NCI-H146 treated with DMSO at 0.1 percent for 48 hours (cell line): ENCODE measurements at regions not wholly inside any gene's neighbourhood (a gene's known extent, or its start where the extent isn't known, plus 50 kb on each side); places are given as distances from the start of the nearest gene placed in this dataset.

Source experiments
- DNase-seq: peaks from one replicate; lab custom pipeline; 2025; ENCODE audit not compliant: unreplicated experiment; lab: John Stamatoyannopoulos, UW

DNA sequence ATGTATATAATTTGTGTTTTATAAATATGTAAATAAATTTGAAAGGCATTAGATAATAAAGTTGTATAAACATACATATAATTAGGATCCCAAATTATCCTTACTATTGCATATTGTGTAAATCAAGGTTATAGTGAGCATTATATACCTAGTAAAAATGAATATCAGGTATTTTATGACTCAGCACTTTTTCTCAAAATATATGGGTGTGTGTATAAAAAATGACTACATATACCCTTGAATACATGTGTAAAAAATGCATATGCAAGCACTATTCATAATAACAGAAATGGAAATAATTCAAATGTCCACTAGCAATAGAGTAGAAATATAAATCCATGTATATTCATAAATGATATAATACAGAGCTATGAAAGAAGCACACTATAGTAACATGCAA, 870.9 kb upstream of the CNTNAP5 start:
- no peak for DNase-seq

DNA sequence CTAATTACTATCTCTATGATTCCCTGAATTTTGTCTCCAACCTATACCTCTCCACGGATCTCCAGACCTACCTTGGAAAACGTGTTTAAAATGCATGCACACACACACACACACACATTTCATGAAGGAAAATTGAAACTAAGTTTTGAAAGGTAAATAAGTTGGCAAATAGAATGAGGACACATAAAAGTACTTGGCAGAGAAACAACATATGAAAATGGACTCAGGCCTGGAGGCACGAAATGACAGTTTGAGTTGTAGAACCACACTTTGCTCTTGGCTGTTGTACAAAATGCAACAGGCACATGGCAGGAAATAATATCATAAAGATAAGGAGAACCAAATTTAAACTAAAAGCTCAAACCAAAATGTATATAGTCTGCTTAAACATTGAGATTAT, 868.1 kb upstream of the CNTNAP5 start:
- DNase-seq, result no peak

DNA sequence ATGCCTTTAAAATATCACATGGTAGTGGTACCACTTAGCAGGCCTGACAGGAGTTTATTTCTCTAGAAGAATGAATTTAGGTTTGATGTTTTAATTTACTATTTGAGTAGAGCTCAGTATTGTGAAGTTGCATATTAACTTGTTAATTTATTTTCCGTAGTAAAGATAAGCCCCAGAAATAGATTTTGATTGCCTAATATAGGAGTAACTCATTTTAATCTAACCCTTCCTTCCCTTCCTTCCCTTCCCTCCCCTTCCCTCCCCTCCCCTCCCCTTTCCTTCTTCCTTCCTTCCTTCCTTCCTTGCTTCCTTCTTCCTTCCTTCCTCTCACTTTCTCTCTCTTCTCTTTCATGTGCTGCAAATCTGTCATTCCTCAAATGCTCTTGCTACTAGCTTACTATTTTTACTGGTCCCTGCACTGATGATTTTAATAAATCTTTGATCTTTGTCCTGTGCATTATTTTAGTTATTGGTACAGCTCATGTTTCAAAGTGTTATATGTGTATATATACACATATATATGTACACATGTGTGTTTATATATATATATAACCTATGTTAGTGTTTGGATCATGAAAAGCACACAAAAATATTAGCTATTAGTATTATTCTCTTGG, 862.6 kb upstream of the CNTNAP5 start:
- DNase-seq, result no peak

DNA sequence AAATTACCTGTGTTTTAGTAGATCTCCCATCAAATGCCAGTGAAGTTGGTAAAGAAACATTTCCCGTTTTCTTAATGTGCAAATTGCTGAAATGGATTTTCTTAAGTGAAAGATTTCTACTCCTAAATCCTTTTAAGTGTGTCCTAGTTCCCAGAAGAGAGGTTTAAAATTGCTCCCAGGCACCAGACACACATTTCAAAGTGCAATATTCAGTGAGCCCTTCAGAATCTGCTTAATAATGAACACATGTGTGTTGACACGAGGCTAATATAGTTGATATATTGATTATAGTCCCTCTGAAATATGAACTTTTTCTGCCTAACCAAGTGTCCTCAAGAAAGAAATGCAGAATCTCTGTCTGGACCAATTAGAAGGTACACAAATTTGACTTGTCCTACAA, 861.7 kb upstream of the CNTNAP5 start:
- no peak for DNase-seq

DNA sequence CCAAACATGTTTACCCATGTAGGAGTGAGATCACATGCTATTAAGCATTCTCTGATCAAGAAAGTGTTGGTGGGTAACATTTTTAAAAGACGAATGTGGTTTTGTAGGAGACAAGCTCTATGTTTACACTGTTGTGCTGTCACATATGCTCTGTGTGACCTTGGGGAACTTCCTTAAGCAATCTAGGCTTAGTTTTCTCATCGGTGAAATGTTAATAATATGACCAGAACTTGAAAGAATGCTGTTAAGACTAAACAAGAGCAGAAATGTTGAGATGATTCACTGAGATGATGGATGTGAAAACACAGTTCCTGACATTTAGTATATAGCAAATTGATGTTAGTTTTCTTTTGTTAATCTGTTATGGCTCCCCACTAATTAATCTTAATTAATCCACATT, 860.9 kb upstream of the CNTNAP5 start:
- no peak for DNase-seq

DNA sequence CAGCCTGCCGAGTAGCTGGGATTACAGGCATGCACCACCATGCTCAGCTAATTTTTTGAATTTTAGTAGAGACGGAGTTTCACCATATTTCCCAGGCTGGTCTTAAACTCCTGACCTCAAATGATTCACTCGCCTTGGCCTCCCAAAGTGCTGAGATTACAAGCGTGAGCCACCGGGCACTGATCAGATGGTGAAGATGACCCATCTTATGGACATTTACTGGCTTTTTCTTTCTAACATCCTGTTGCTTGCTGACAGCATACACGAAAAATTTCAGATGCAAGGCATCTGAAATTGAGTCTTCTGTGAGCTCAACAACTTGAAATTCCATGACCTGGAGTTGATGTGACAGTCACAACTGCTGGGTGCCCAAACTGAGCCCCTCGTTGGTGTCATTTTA, 859.5 kb upstream of the CNTNAP5 start:
- DNase-seq, result no peak

DNA sequence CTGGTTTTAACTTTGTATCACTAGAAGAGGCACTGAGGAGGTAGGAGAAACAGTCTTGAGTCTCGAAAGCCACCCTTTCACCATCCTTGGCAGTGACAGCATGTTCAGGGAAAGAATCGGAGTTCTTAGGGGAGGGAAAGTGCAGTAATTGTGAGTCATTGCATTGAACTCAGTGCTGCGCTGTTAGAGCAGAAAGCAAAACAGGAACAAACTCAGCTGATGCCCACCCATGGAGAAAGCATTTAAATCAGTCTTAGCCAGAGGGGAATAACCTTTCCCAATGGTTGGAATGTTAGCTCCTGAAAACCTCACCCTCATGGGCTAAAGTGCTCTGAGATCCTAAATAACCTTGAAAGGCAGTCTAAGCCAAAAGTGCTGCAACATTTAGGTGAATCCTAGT, 845.6 kb upstream of the CNTNAP5 start:
- no peak for DNase-seq

DNA sequence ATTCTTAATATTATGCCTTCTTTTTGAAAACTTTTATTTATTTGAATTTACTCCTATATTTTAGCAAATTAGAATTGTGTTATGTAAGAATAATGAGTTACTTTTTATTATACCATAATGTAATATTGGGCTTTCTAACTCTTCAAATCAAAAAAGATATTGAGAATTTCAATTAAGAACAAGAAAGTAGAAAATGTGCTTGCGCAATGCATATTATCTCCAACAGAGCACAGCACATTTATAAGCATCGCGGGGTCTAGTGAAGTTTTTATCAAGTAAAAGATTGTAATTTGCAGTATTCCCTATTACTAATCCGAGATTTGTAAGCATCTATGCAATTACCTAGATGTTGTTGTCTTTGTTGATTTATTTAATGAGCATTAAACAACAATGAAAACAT, 829.1 kb upstream of the CNTNAP5 start:
- DNase-seq, result no peak

DNA sequence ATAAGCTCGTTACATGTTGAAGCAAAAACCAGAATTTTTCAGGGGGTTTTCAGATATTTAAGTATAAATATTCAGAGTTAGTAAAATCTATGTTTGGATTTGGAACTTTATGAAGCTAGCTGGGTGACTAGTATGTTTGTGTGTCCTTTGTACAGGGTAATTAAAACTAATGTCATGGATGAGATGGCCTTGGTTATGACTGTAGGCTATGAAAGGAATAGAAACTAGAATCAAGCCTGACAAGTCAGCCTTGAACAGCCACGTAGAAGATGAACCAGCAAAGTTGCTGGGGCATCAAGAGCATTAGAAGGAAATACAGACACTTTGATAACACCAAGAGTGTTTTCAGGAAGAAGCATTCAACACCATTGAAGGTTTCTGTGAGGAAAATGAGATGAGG, 825.1 kb upstream of the CNTNAP5 start:
- DNase-seq, result no peak

DNA sequence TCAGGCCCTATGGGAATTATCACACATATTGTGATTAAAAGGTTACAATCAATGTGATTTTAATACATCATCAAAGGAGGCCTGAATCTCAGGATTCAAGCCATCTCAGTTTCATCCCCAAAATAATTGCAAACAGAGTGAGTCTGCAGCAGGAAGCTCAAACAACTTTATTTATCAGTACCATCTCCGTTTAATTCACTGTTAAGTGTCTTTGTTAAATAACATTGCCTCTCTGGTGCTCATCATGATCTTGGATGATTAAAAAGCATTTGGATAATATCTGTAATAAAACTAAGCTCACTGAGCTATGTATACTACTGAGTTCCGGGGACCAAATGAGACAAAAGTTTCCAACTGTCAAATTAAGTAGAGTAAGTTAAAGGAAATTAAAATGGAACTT, 817.8 kb upstream of the CNTNAP5 start:
- no peak for DNase-seq

DNA sequence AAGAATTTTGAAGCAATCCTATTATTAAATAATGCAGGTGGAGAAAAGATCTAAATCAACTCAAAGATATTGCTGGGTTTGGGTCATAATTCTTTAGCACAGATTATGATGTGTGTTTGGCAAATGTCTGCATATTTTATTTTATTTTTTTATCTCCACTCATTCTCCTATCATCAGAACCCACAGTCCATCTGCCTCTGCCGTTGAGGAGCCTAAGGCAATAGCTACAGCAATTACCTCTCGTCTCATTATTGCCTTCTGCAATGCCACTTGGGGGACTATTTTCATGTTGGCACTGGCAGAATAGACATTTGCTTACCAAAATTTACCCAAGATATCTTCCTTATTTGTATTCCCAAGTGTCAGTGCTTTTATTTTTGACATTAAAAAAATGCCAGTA, 815.9 kb upstream of the CNTNAP5 start:
- no peak for DNase-seq

DNA sequence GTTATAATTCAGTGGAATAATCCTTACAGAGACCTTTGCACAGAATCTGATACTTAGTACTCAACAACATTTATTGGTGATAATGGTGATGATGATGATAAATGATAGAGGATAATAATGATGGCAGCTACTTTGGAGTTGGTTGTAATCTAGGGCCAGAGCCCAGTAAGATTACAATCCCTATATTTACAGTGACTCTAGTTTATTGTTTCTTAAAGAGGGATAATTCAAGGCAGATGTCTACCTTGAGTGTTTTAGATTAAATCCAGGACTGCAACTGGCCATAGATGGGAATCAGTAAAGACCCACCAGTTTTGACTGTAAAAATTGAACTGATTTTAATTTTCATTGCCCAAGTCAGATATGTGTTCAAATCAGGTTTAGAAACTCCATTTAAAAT, 813.9 kb upstream of the CNTNAP5 start:
- DNase-seq, result no peak

DNA sequence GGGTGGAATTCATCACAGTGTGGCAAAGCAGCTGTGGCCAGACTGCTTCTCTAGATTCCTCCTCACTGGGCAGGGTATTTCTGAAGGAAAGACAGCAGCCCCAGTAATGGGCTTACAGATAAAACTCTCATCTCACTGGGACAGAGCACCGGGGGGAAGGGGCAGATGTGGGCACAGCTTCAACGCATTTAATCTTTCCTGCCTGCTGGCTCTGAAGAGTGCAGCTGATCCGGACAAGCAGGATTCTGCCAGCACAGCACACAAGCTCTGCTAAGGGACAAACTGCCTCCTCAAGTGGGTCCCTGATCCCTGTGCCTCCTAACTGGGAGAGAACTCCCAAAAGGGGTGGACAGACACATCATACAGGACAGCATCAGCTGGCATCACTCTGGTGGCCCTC, 779.9 kb upstream of the CNTNAP5 start:
- DNase-seq, result no peak

DNA sequence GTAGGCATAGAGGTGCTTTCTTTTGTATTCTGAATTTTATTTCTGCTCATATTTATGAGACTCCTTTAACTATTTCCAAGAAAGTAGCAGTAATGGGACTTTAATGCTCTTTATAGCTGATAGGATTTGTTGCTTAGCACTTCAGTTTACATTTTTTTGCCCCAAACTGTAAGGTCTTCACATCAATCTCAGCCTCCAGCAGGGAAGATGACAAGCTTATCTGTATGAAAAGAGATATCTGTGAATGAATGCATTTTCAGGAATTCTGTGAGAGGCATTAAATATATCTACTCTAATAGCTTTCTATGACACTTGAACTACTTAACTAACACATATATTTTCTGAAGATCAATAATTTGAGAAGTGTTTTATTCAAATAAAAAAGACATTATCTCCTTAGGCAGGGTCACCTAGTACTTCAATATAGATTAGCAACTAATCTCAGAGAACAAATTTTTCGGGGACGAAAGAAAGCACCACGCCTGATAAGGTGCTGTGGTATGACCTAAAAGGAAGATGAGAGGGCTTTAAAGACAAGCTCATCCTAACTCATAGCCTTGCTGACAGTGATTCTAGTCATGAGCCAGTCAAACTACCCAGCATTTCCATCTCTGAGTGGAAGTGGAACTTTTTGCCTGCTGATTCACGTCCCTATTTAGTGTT, 766.1 kb upstream of the CNTNAP5 start:
- no peak for DNase-seq

DNA sequence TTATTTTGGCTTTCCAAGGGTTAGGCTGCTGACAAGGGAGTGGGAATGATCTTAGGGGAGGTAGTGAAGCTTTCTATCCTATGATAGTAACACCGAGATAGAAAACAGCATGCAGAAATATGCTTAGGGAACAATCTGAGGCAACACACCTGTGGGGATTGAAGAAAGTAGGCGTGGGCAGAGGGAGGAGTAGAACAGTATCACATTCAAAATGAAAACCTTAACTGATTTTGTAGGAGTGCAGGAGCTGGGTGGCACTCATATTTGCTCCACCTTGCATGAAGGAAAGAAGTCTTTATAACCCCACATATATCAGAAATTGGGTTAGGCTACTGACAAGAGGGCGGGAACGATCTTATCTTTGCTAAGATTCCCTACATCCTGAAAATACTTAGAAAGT, 762.2 kb upstream of the CNTNAP5 start:
- no peak for DNase-seq

DNA sequence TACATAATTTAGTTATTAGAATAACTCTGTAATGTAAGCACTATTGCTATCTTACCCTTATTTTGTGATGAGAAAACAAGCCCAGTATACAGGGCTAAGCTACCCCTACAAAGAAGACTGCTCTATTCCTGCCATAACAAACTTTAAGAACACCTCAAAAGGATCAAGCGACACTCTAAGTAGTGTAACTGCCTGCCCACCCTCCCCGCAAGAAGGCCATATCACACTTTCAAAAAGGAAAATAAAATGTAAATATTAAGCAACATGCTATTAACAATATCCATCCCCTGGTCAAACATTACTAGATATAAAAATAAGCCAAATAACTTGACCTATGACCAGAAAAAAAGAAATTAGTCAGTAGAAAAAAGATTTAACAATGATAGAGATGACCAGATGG, 741.7 kb upstream of the CNTNAP5 start:
- DNase-seq, result no peak

DNA sequence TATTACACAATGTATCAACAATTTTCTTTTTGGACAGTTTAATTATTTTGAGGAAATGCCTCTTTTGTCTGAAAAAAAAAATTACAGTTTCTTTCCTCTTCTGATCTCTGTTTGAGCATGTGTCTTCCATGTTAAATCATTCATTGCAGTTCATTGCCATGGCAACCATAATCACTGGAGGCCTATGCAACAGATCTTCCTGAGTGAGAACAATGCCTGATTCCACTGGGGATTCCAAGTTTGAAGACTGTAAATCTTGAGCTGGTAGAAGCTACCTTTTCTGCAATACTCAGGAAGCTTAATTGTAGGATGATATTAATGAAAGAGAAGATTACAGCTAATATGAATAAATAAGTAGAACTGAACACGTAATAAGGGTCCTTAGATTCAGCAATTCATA, 721.4 kb upstream of the CNTNAP5 start:
- DNase-seq, result no peak
